IMR-90 (cell line): ENCODE measurements at regions not wholly inside any gene's neighbourhood (a gene's known extent, or its start where the extent isn't known, plus 50 kb on each side); places are given as distances from the start of the nearest gene placed in this dataset.

Source experiments
- ATAC-seq: fragments of 200-7000 bp; cut with Tn5 transposase; 2 replicates; pipeline ENCODE4 v1.9.1; 2020; ENCODE audit warnings: low read depth, mild to moderate bottlenecking, moderate library complexity
- BruUV-seq: library from RNA; stranded (reverse); fragments of 400-500 nt; replicated peaks from 2 replicates; lab custom pipeline; 2021; lab: Mats Ljungman, UMichigan
- CTCF ChIA-PET: fragments of 300-600 bp; formaldehyde crosslinking; extraction: SDS; loops from one replicate; lab custom pipeline; 2021; ENCODE audit warnings: antibody characterized with exemption; lab: Yijun Ruan, JAX
- POLR2A ChIA-PET: fragments of 300-600 bp; sonication (Branson Sonifier 250); formaldehyde crosslinking; loops from one replicate; lab custom pipeline; 2022; ENCODE audit warnings: antibody characterized with exemption; ENCODE audit not compliant: unreplicated experiment; lab: Charles Lee
- DNase-seq: peaks from one replicate; pipeline ENCODE4 v3.0.0; 2013
- H2AFZ ChIP-seq: replicated peaks from 2 replicates; pipeline ENCODE3; 2013; ENCODE audit warnings: low read length, mild to moderate bottlenecking; ENCODE audit not compliant: poor library complexity
- H2AK5ac ChIP-seq: 2 replicates; pipeline ENCODE4 v1.6.1; 2013; ENCODE audit warnings: low read depth, low read length, inconsistent platforms
- H2AK9ac ChIP-seq: replicated peaks from 2 replicates; pipeline ENCODE3; 2013; ENCODE audit warnings: mild to moderate bottlenecking, low read depth, low read length, moderate library complexity; ENCODE audit not compliant: poor library complexity
- H2BK120ac ChIP-seq: 2 replicates; pipeline ENCODE4 v1.6.1; 2013; ENCODE audit warnings: low read depth, low read length, inconsistent platforms
- H2BK15ac ChIP-seq: 3 replicates; pipeline ENCODE4 v1.6.1; 2013; ENCODE audit warnings: low read depth, low read length, inconsistent platforms
- H2BK20ac ChIP-seq: 2 replicates; pipeline ENCODE4 v1.6.1; 2013; ENCODE audit warnings: low read depth, mild to moderate bottlenecking, inconsistent platforms, low read length, moderate library complexity
- H2BK5ac ChIP-seq: 2 replicates; pipeline ENCODE4 v1.6.1; 2013; ENCODE audit warnings: mild to moderate bottlenecking, low read depth, low read length, inconsistent platforms; ENCODE audit not compliant: poor library complexity, severe bottlenecking
- H3K14ac ChIP-seq: replicated peaks from 2 replicates; pipeline ENCODE4 v1.6.1; 2013; ENCODE audit warnings: low read depth, low read length, inconsistent platforms
- H3K18ac ChIP-seq: 2 replicates; pipeline ENCODE4 v1.6.1; 2013; ENCODE audit warnings: low read depth, low read length, control low read depth
- H3K23ac ChIP-seq: 2 replicates; pipeline ENCODE4 v1.6.1; 2013; ENCODE audit warnings: low read depth, low read length, inconsistent platforms
- H3K27ac ChIP-seq: 2 replicates; pipeline ENCODE4 v1.5.1; 2013; ENCODE audit warnings: mild to moderate bottlenecking, control low read depth, low read length; ENCODE audit not compliant: insufficient read depth
- H3K27me3 ChIP-seq: 2 replicates; pipeline ENCODE4 v1.6.1; 2013; ENCODE audit warnings: low read length; ENCODE audit not compliant: control insufficient read depth, insufficient read depth
- H3K36me3 ChIP-seq: 2 replicates; pipeline ENCODE4 v1.6.1; 2013; ENCODE audit warnings: low read length, mixed read lengths; ENCODE audit not compliant: control insufficient read depth, insufficient read depth
- H3K4ac ChIP-seq: 2 replicates; pipeline ENCODE4 v1.6.1; 2013; ENCODE audit warnings: low read depth, low read length, inconsistent platforms
- H3K4me1 ChIP-seq: 2 replicates; pipeline ENCODE4 v1.6.1; 2013; ENCODE audit warnings: low read length, mixed read lengths; ENCODE audit not compliant: control insufficient read depth, insufficient read depth
- H3K4me2 ChIP-seq: 2 replicates; pipeline ENCODE4 v1.6.1; 2013; ENCODE audit warnings: low read depth, mild to moderate bottlenecking, control low read depth, low read length, moderate library complexity
- H3K4me3 ChIP-seq: 2 replicates; pipeline ENCODE4 v1.5.1; 2013; ENCODE audit warnings: low read depth, mild to moderate bottlenecking, control low read depth, low read length, moderate library complexity; ENCODE audit not compliant: insufficient read depth
- H3K56ac ChIP-seq: 2 replicates; pipeline ENCODE4 v1.6.1; 2013; ENCODE audit warnings: low read length, inconsistent platforms; ENCODE audit not compliant: insufficient read depth; ENCODE audit errors: extremely low read depth
- H3K79me1 ChIP-seq, 2 experiments: 2 replicates each; pipeline ENCODE4 v1.6.1; 2013; ENCODE audit warnings: low read length in 2 of 2, inconsistent platforms in 1 of 2, low read depth in 1 of 2
- H3K9ac ChIP-seq: 2 replicates; pipeline ENCODE4 v1.6.1; 2013; ENCODE audit warnings: low read depth, low read length, control low read depth
- H3K9me1 ChIP-seq: 2 replicates; pipeline ENCODE4 v1.6.1; 2013; ENCODE audit warnings: low read length, inconsistent platforms; ENCODE audit not compliant: insufficient read depth
- H3K9me3 ChIP-seq: 2 replicates; pipeline ENCODE4 v1.6.1; 2013; ENCODE audit warnings: low read length; ENCODE audit not compliant: control insufficient read depth, insufficient read depth
- H4K20me1 ChIP-seq: 2 replicates; pipeline ENCODE4 v1.6.1; 2013; ENCODE audit warnings: low read length, inconsistent platforms; ENCODE audit not compliant: insufficient read depth
- H4K5ac ChIP-seq: 2 replicates; pipeline ENCODE4 v1.6.1; 2013; ENCODE audit warnings: mild to moderate bottlenecking, low read depth, low read length, control low read depth
- H4K8ac ChIP-seq, 2 experiments: 2 replicates each; pipeline ENCODE4 v1.6.1; 2013; ENCODE audit warnings: low read depth in 2 of 2, low read length in 2 of 2, control low read depth in 1 of 2, inconsistent platforms in 1 of 2
- H4K91ac ChIP-seq: 2 replicates; pipeline ENCODE4 v1.6.1; 2013; ENCODE audit warnings: low read depth, low read length, inconsistent platforms; ENCODE audit not compliant: insufficient read depth
- BHLHE40 ChIP-seq: fragments of 150-350 bp; IDR thresholded peaks from 2 replicates; pipeline ENCODE4 v1.6.1; 2016; ENCODE audit warnings: mild to moderate bottlenecking, low read depth, low read length
- CTCF ChIP-seq: conservative IDR thresholded peaks from 2 replicates; pipeline ENCODE4 v1.5.1; 2012; ENCODE audit warnings: mild to moderate bottlenecking, low read depth, low read length, improper control_type of control experiment
- MAFK ChIP-seq: IDR thresholded peaks from 2 replicates; pipeline ENCODE4 v1.6.1; 2012; ENCODE audit warnings: low read depth, low read length, improper control_type of control experiment
- POLR2A ChIP-seq: IDR thresholded peaks from 2 replicates; pipeline ENCODE4 v1.6.1; 2012; ENCODE audit warnings: mild to moderate bottlenecking, low read depth, low read length
- RAD21 ChIP-seq: IDR thresholded peaks from 2 replicates; pipeline ENCODE4 v1.6.1; 2012; ENCODE audit warnings: low read length, improper control_type of control experiment
- RFX5 ChIP-seq: IDR thresholded peaks from 2 replicates; pipeline ENCODE4 v1.8.0; 2012; ENCODE audit warnings: low read depth, mild to moderate bottlenecking, low read length, moderate library complexity
- SMC3 ChIP-seq: fragments of 150-350 bp; IDR thresholded peaks from 2 replicates; pipeline ENCODE4 v1.6.1; 2016; ENCODE audit warnings: low read depth, mild to moderate bottlenecking, antibody characterized with exemption, low read length, moderate library complexity
- USF2 ChIP-seq: fragments of 150-350 bp; IDR thresholded peaks from 2 replicates; pipeline ENCODE4 v1.6.1; 2017; ENCODE audit warnings: mild to moderate bottlenecking, antibody characterized with exemption, low read length, low read depth
- WGBS, 2 experiments: methylation state at CpG; one replicate each; pipeline versions ENCODE4 v1.1.5 to v1.1.7; 2013; ENCODE audit warnings: missing lambda C conversion rate in 2 of 2; ENCODE audit not compliant: insufficient read length in 1 of 2; ENCODE audit errors: extremely low coverage in 2 of 2; 5-methylcytosine and 5-hydroxymethylcytosine counted together
- dilution Hi-C: fragments of 300-500 bp; cut with HindIII; formaldehyde crosslinking; loops from one replicate; pipeline ENCODE4 v1.14.3; 2018; ENCODE audit warnings: low sequenced_read_pairs; ENCODE audit not compliant: unreplicated experiment
- in situ Hi-C: fragments of 300-500 bp; cut with MboI; formaldehyde crosslinking; loops from 3 replicates; pipeline ENCODE4 v1.14.3; 2019; ENCODE audit warnings: low sequenced_read_pairs, inconsistent platforms, mixed read lengths
- intact Hi-C: fragments of 100-400 bp; cut with micrococcal nuclease; formaldehyde crosslinking; loops from 2 replicates; pipeline ENCODE4 v1.10.0; 2022

DNA sequence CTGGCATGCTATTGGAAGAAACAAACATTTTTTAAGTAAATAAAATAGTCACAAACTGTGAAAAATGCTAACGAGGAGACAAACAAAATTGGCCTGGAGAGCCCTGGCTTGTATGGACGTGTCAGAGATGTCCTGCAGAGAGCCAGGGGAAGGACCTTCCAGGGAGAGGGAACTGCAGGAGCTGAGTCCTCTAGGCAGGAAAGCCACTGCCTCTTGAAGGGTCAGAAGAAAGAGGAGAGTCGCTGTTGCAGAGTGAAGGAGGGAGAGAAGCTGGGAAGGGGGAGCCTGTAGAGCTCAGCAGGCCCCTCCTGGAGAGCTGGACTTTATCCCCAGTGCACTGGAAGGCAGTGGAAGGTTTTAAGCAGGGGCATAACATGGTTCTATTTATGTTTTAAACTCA, 80.3 kb upstream of the PWP1 start:
- H2AK9ac ChIP-seq = no peak overlapping the region
- no peak overlapping the region for H4K5ac ChIP-seq
- no peak overlapping the region for H3K56ac ChIP-seq
- H3K27me3 ChIP-seq = no peaks in the 10 kb centered on the region
- H2AK5ac ChIP-seq = no peak overlapping the region
- H2BK15ac ChIP-seq = no peak overlapping the region
- no peaks in the 10 kb centered on the region for H3K4me1 ChIP-seq
- no peak overlapping the region for H4K8ac ChIP-seq
- DNase-seq = no peak
- intact Hi-C loops (loop anchor here (5.0 kb wide), 1 partner anchor 158 kb away; no protein-coding TSS in a partner anchor), dilution Hi-C loops (no loop called here), in situ Hi-C loops (loop anchor here (10.0 kb wide), 1 partner anchor 190 kb away; no protein-coding TSS in a partner anchor)
- no peak overlapping the region for H2BK120ac ChIP-seq
- no peak for ATAC-seq
- H2BK5ac ChIP-seq = no peak overlapping the region
- H3K4me3 ChIP-seq = no peak overlapping the region
- no peaks in the 10 kb centered on the region for H3K9me3 ChIP-seq
- H3K27ac ChIP-seq = no peak overlapping the region
- H3K36me3 ChIP-seq = no peaks in the 10 kb centered on the region
- H3K9ac ChIP-seq = no peak overlapping the region
- no peak overlapping the region for H4K91ac ChIP-seq
- no TSS peak for BruUV-seq
- 20% methylated on average over 3 of the region's 3 CpGs; no CpG with 5 or more reads in 1 of the 2 experiments for WGBS, 2 experiments
- H4K20me1 ChIP-seq = no peaks in the 10 kb centered on the region
- no peaks in the 10 kb centered on the region for H3K79me1 ChIP-seq
- no peak overlapping the region for H3K4me2 ChIP-seq
- ChIA-PET CTCF (interaction anchor here (0.6 to 8.3 kb wide), 3 partner anchors 464 to 652 kb away, joined by 3 to 85 read pairs (median 3); no protein-coding TSS in a partner anchor), POLR2A (no interaction called here)
- H3K4ac ChIP-seq = no peak overlapping the region
- no peak overlapping the region for H2AFZ ChIP-seq
- no peak overlapping the region for H3K14ac ChIP-seq
- no peaks in the 10 kb centered on the region for H3K9me1 ChIP-seq
- no peak overlapping the region for H3K18ac ChIP-seq
- H2BK20ac ChIP-seq = no peak overlapping the region
- TF ChIP-seq SMC3 (no peak), USF2 (no peak), RFX5 (no peak), CTCF (no peak), MAFK (no peak), RAD21 (no peak), BHLHE40 (no peak), POLR2A (no peak)
- H3K23ac ChIP-seq = no peak overlapping the region
